IMR-90 (cell line): ENCODE measurements at regions not wholly inside any gene's neighbourhood (a gene's known extent, or its start where the extent isn't known, plus 50 kb on each side); places are given as distances from the start of the nearest gene placed in this dataset.

Experiments used
- ATAC-seq: fragments of 200-7000 bp; cut with Tn5 transposase; 2 replicates; pipeline ENCODE4 v1.9.1; 2020; ENCODE audit warnings: low read depth, mild to moderate bottlenecking, moderate library complexity
- BruUV-seq: library from RNA; stranded (reverse); fragments of 400-500 nt; replicated peaks from 2 replicates; lab custom pipeline; 2021; lab: Mats Ljungman, UMichigan
- CTCF ChIA-PET: fragments of 300-600 bp; formaldehyde crosslinking; extraction: SDS; loops from one replicate; lab custom pipeline; 2021; ENCODE audit warnings: antibody characterized with exemption; lab: Yijun Ruan, JAX
- POLR2A ChIA-PET: fragments of 300-600 bp; sonication (Branson Sonifier 250); formaldehyde crosslinking; loops from one replicate; lab custom pipeline; 2022; ENCODE audit warnings: antibody characterized with exemption; ENCODE audit not compliant: unreplicated experiment; lab: Charles Lee
- DNase-seq: peaks from one replicate; pipeline ENCODE4 v3.0.0; 2013
- H2AFZ ChIP-seq: replicated peaks from 2 replicates; pipeline ENCODE3; 2013; ENCODE audit warnings: low read length, mild to moderate bottlenecking; ENCODE audit not compliant: poor library complexity
- H2AK5ac ChIP-seq: 2 replicates; pipeline ENCODE4 v1.6.1; 2013; ENCODE audit warnings: low read depth, low read length, inconsistent platforms
- H2AK9ac ChIP-seq: replicated peaks from 2 replicates; pipeline ENCODE3; 2013; ENCODE audit warnings: mild to moderate bottlenecking, low read depth, low read length, moderate library complexity; ENCODE audit not compliant: poor library complexity
- H2BK120ac ChIP-seq: 2 replicates; pipeline ENCODE4 v1.6.1; 2013; ENCODE audit warnings: low read depth, low read length, inconsistent platforms
- H2BK15ac ChIP-seq: 3 replicates; pipeline ENCODE4 v1.6.1; 2013; ENCODE audit warnings: low read depth, low read length, inconsistent platforms
- H2BK20ac ChIP-seq: 2 replicates; pipeline ENCODE4 v1.6.1; 2013; ENCODE audit warnings: low read depth, mild to moderate bottlenecking, inconsistent platforms, low read length, moderate library complexity
- H2BK5ac ChIP-seq: 2 replicates; pipeline ENCODE4 v1.6.1; 2013; ENCODE audit warnings: mild to moderate bottlenecking, low read depth, low read length, inconsistent platforms; ENCODE audit not compliant: poor library complexity, severe bottlenecking
- H3K14ac ChIP-seq: replicated peaks from 2 replicates; pipeline ENCODE4 v1.6.1; 2013; ENCODE audit warnings: low read depth, low read length, inconsistent platforms
- H3K18ac ChIP-seq: 2 replicates; pipeline ENCODE4 v1.6.1; 2013; ENCODE audit warnings: low read depth, low read length, control low read depth
- H3K23ac ChIP-seq: 2 replicates; pipeline ENCODE4 v1.6.1; 2013; ENCODE audit warnings: low read depth, low read length, inconsistent platforms
- H3K27ac ChIP-seq: 2 replicates; pipeline ENCODE4 v1.5.1; 2013; ENCODE audit warnings: mild to moderate bottlenecking, control low read depth, low read length; ENCODE audit not compliant: insufficient read depth
- H3K27me3 ChIP-seq: 2 replicates; pipeline ENCODE4 v1.6.1; 2013; ENCODE audit warnings: low read length; ENCODE audit not compliant: control insufficient read depth, insufficient read depth
- H3K36me3 ChIP-seq: 2 replicates; pipeline ENCODE4 v1.6.1; 2013; ENCODE audit warnings: low read length, mixed read lengths; ENCODE audit not compliant: control insufficient read depth, insufficient read depth
- H3K4ac ChIP-seq: 2 replicates; pipeline ENCODE4 v1.6.1; 2013; ENCODE audit warnings: low read depth, low read length, inconsistent platforms
- H3K4me1 ChIP-seq: 2 replicates; pipeline ENCODE4 v1.6.1; 2013; ENCODE audit warnings: low read length, mixed read lengths; ENCODE audit not compliant: control insufficient read depth, insufficient read depth
- H3K4me2 ChIP-seq: 2 replicates; pipeline ENCODE4 v1.6.1; 2013; ENCODE audit warnings: low read depth, mild to moderate bottlenecking, control low read depth, low read length, moderate library complexity
- H3K4me3 ChIP-seq: 2 replicates; pipeline ENCODE4 v1.5.1; 2013; ENCODE audit warnings: low read depth, mild to moderate bottlenecking, control low read depth, low read length, moderate library complexity; ENCODE audit not compliant: insufficient read depth
- H3K56ac ChIP-seq: 2 replicates; pipeline ENCODE4 v1.6.1; 2013; ENCODE audit warnings: low read length, inconsistent platforms; ENCODE audit not compliant: insufficient read depth; ENCODE audit errors: extremely low read depth
- H3K79me1 ChIP-seq, 2 experiments: 2 replicates each; pipeline ENCODE4 v1.6.1; 2013; ENCODE audit warnings: low read length in 2 of 2, inconsistent platforms in 1 of 2, low read depth in 1 of 2
- H3K9ac ChIP-seq: 2 replicates; pipeline ENCODE4 v1.6.1; 2013; ENCODE audit warnings: low read depth, low read length, control low read depth
- H3K9me1 ChIP-seq: 2 replicates; pipeline ENCODE4 v1.6.1; 2013; ENCODE audit warnings: low read length, inconsistent platforms; ENCODE audit not compliant: insufficient read depth
- H3K9me3 ChIP-seq: 2 replicates; pipeline ENCODE4 v1.6.1; 2013; ENCODE audit warnings: low read length; ENCODE audit not compliant: control insufficient read depth, insufficient read depth
- H4K20me1 ChIP-seq: 2 replicates; pipeline ENCODE4 v1.6.1; 2013; ENCODE audit warnings: low read length, inconsistent platforms; ENCODE audit not compliant: insufficient read depth
- H4K5ac ChIP-seq: 2 replicates; pipeline ENCODE4 v1.6.1; 2013; ENCODE audit warnings: mild to moderate bottlenecking, low read depth, low read length, control low read depth
- H4K8ac ChIP-seq, 2 experiments: 2 replicates each; pipeline ENCODE4 v1.6.1; 2013; ENCODE audit warnings: low read depth in 2 of 2, low read length in 2 of 2, control low read depth in 1 of 2, inconsistent platforms in 1 of 2
- H4K91ac ChIP-seq: 2 replicates; pipeline ENCODE4 v1.6.1; 2013; ENCODE audit warnings: low read depth, low read length, inconsistent platforms; ENCODE audit not compliant: insufficient read depth
- WGBS, 2 experiments: methylation state at CpG; one replicate each; pipeline versions ENCODE4 v1.1.5 to v1.1.7; 2013; ENCODE audit warnings: missing lambda C conversion rate in 2 of 2; ENCODE audit not compliant: insufficient read length in 1 of 2; ENCODE audit errors: extremely low coverage in 2 of 2; 5-methylcytosine and 5-hydroxymethylcytosine counted together
- dilution Hi-C: fragments of 300-500 bp; cut with HindIII; formaldehyde crosslinking; loops from one replicate; pipeline ENCODE4 v1.14.3; 2018; ENCODE audit warnings: low sequenced_read_pairs; ENCODE audit not compliant: unreplicated experiment
- in situ Hi-C: fragments of 300-500 bp; cut with MboI; formaldehyde crosslinking; loops from 3 replicates; pipeline ENCODE4 v1.14.3; 2019; ENCODE audit warnings: low sequenced_read_pairs, inconsistent platforms, mixed read lengths
- intact Hi-C: fragments of 100-400 bp; cut with micrococcal nuclease; formaldehyde crosslinking; loops from 2 replicates; pipeline ENCODE4 v1.10.0; 2022
- TF ChIP-seq, protein P1 (sequence below): conservative IDR thresholded peaks from 2 replicates; pipeline ENCODE4 v1.5.1; 2012; ENCODE audit warnings: mild to moderate bottlenecking, low read depth, low read length, improper control_type of control experiment

DNA sequence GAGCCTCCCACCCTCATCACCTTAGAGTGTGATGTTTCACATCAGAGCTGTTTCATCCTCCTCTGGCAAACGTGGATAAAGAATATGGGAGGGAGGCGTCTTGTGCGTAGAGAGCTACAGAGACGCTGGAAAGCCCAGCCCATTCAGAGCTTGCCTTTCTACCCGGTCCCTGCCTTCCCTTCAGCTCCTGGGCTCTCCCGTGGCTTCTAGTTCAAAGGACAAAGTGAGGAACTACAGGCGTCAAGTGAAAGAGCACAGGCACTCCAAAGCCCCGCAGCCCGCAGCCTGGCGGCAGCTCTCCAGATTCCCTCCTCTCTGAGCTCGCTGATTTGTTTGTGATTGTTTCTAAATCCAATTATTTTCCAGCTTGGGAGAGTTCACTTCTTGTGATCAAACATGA lies 197.1 kb upstream of the IGF1R start:
- Histone ChIP-seq H2AK5ac (no peak overlapping the region), H3K4me3 (no peak overlapping the region), H3K14ac (no peak overlapping the region), H3K27me3 (peaks cover 5% of the 10 kb centered on the region), H3K56ac (no peak overlapping the region), H2BK5ac (no peak overlapping the region), H2AFZ (no peak overlapping the region), H2BK15ac (no peak overlapping the region), H4K5ac (no peak overlapping the region), H3K9me1 (no peaks in the 10 kb centered on the region), H4K91ac (no peak overlapping the region), H3K4me2 (no peak overlapping the region), H2BK120ac (no peak overlapping the region), H3K9ac (no peak overlapping the region), H3K4ac (no peak overlapping the region), H4K8ac (no peak overlapping the region), H3K9me3 (no peaks in the 10 kb centered on the region), H2BK20ac (no peak overlapping the region), H3K36me3 (no peaks in the 10 kb centered on the region), H3K79me1 (no peaks in the 10 kb centered on the region), H3K4me1 (no peaks in the 10 kb centered on the region), H3K18ac (no peak overlapping the region), H3K27ac (no peak overlapping the region), H4K20me1 (no peaks in the 10 kb centered on the region), H2AK9ac (no peak overlapping the region), H3K23ac (no peak overlapping the region)
- CTCF ChIA-PET: interaction anchor here (1.7 kb wide), 1 partner anchor 9 kb away, joined by 5 read pairs; no protein-coding TSS in a partner anchor
- in situ Hi-C loops (no loop called here), intact Hi-C loops (no loop called here), dilution Hi-C loops (no loop called here)
- WGBS, 2 experiments: 60% methylated on average over 1 of the region's 11 CpGs; no CpG with 5 or more reads in 1 of the 2 experiments
- POLR2A ChIA-PET: no interaction called here
- TF ChIP-seq, protein P1, sequence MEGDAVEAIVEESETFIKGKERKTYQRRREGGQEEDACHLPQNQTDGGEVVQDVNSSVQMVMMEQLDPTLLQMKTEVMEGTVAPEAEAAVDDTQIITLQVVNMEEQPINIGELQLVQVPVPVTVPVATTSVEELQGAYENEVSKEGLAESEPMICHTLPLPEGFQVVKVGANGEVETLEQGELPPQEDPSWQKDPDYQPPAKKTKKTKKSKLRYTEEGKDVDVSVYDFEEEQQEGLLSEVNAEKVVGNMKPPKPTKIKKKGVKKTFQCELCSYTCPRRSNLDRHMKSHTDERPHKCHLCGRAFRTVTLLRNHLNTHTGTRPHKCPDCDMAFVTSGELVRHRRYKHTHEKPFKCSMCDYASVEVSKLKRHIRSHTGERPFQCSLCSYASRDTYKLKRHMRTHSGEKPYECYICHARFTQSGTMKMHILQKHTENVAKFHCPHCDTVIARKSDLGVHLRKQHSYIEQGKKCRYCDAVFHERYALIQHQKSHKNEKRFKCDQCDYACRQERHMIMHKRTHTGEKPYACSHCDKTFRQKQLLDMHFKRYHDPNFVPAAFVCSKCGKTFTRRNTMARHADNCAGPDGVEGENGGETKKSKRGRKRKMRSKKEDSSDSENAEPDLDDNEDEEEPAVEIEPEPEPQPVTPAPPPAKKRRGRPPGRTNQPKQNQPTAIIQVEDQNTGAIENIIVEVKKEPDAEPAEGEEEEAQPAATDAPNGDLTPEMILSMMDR: no peak
- BruUV-seq: no TSS peak
- ATAC-seq: no peak
- DNase-seq: no peak
